H1 (cell line): ENCODE measurements at regions not wholly inside any gene's neighbourhood (a gene's known extent, or its start where the extent isn't known, plus 50 kb on each side); places are given as distances from the start of the nearest gene placed in this dataset.

Experiments used
- ASH2L ChIP-seq: fragments of 200-600, 300-600 bp; sonication (generic); IDR thresholded peaks from one replicate; pipeline ENCODE4 v1.7.1; 2017; ENCODE audit warnings: low read length
- CBX8 ChIP-seq: fragments of 300-800, 300-1000 bp; sonication (generic); IDR thresholded peaks from 2 replicates; pipeline ENCODE4 v1.7.1; 2016; ENCODE audit warnings: low read depth, low read length, borderline replicate concordance
- CREB1 ChIP-seq: IDR thresholded peaks from 2 replicates; pipeline ENCODE4 v1.6.1; 2012; ENCODE audit warnings: inconsistent platforms
- FOSL1 ChIP-seq: IDR thresholded peaks from 2 replicates; pipeline ENCODE4 v1.6.1; 2011; ENCODE audit warnings: mild to moderate bottlenecking, low read depth, low read length, moderate library complexity; ENCODE audit not compliant: insufficient read depth
- POLR2A ChIP-seq, 2 experiments: IDR thresholded peaks; 1 replicate in 1 of 2; 2 replicates in 1 of 2; pipeline ENCODE4 v1.6.1; 2011; ENCODE audit warnings: low read depth in 2 of 2, low read length in 2 of 2, mild to moderate bottlenecking in 2 of 2; ENCODE audit errors: control extremely low read depth in 1 of 2
- RAD21 ChIP-seq, 2 experiments: IDR thresholded peaks in 1 of 2; conservative IDR thresholded peaks in 1 of 2; 2 replicates each; pipeline ENCODE4 v1.6.1; 2011; ENCODE audit warnings: low read depth in 2 of 2, low read length in 2 of 2, improper control_type of control experiment in 1 of 2, inconsistent platforms in 1 of 2, mild to moderate bottlenecking in 1 of 2, moderate library complexity in 1 of 2
- RBBP5 ChIP-seq: IDR thresholded peaks from 2 replicates; pipeline ENCODE4 v1.7.1; 2012; ENCODE audit warnings: low read depth, mild to moderate bottlenecking, inconsistent platforms, low read length, moderate library complexity, borderline replicate concordance
- SP2 ChIP-seq: IDR thresholded peaks from 2 replicates; pipeline ENCODE4 v1.6.1; 2012; ENCODE audit warnings: mild to moderate bottlenecking, low read length, inconsistent platforms
- SRF ChIP-seq: IDR thresholded peaks from 2 replicates; pipeline ENCODE4 v1.6.1; 2011; ENCODE audit warnings: mild to moderate bottlenecking, low read depth, low read length, moderate library complexity
- ZNF274 ChIP-seq: IDR thresholded peaks from 2 replicates; pipeline ENCODE4 v1.7.0; 2012; ENCODE audit warnings: low read length, borderline replicate concordance; ENCODE audit errors: extremely low read depth
- TF ChIP-seq, protein P1 (sequence below), 3 experiments: IDR thresholded peaks; 1 replicate in 2 of 3; 2 replicates in 1 of 3; pipeline versions ENCODE4 v1.5.1 to v1.6.1; 2011; ENCODE audit warnings: low read length in 3 of 3, mild to moderate bottlenecking in 3 of 3, inconsistent platforms in 2 of 3, low read depth in 1 of 3, moderate library complexity in 1 of 3; ENCODE audit not compliant: insufficient read depth in 1 of 3; ENCODE audit errors: control extremely low read depth in 1 of 3
- TF ChIP-seq, protein P2 (sequence below): IDR thresholded peaks from 2 replicates; pipeline ENCODE4 v1.6.1; 2012; ENCODE audit warnings: low read length, inconsistent platforms

DNA sequence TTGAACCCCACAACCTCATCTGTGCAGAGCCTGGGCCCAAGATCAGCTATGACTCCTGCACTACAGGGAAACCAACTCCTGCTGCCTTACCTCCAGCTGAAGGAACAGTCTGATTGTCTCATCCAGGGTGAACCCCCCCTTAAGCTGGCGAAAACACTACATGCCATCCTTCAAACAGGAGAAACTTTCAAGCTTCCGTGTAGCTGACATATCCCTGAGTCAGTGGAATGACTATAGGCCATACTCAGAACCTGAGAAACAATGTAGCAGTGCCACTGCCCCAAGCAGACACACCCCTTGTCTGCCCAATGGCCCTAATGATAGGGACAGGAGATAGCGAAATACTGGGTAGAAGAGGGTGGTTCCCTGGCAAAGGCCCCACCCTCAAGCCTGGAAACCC lies 213.6 kb upstream of the PGRMC2 start:
- TF ChIP-seq POLR2A (IDR thresholded peaks at IDR 0.05; ENCODE audit: control extremely low read depth in 1 of 2, low read depth in 2 of 2, low read length in 2 of 2): no peak
- TF ChIP-seq RAD21 (IDR thresholded peaks at IDR 0.05 in 1 of 2, conservative IDR thresholded peaks at IDR 0.05 in 1 of 2; ENCODE audit: low read depth in 2 of 2, low read length in 2 of 2): no peak
- no peak for TF ChIP-seq RBBP5
- TF ChIP-seq CREB1: no peak
- TF ChIP-seq ZNF274: no peak
- TF ChIP-seq, protein P1, sequence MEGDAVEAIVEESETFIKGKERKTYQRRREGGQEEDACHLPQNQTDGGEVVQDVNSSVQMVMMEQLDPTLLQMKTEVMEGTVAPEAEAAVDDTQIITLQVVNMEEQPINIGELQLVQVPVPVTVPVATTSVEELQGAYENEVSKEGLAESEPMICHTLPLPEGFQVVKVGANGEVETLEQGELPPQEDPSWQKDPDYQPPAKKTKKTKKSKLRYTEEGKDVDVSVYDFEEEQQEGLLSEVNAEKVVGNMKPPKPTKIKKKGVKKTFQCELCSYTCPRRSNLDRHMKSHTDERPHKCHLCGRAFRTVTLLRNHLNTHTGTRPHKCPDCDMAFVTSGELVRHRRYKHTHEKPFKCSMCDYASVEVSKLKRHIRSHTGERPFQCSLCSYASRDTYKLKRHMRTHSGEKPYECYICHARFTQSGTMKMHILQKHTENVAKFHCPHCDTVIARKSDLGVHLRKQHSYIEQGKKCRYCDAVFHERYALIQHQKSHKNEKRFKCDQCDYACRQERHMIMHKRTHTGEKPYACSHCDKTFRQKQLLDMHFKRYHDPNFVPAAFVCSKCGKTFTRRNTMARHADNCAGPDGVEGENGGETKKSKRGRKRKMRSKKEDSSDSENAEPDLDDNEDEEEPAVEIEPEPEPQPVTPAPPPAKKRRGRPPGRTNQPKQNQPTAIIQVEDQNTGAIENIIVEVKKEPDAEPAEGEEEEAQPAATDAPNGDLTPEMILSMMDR (IDR thresholded peaks at IDR 0.05; ENCODE audit: control extremely low read depth in 1 of 3, insufficient read depth in 1 of 3, low read depth in 1 of 3, low read length in 3 of 3): no peak
- TF ChIP-seq SRF: no peak
- TF ChIP-seq, protein P2, sequence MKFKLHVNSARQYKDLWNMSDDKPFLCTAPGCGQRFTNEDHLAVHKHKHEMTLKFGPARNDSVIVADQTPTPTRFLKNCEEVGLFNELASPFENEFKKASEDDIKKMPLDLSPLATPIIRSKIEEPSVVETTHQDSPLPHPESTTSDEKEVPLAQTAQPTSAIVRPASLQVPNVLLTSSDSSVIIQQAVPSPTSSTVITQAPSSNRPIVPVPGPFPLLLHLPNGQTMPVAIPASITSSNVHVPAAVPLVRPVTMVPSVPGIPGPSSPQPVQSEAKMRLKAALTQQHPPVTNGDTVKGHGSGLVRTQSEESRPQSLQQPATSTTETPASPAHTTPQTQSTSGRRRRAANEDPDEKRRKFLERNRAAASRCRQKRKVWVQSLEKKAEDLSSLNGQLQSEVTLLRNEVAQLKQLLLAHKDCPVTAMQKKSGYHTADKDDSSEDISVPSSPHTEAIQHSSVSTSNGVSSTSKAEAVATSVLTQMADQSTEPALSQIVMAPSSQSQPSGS: no peak
- TF ChIP-seq ASH2L: no peak
- no peak for TF ChIP-seq CBX8
- no peak for TF ChIP-seq SP2
- TF ChIP-seq FOSL1: no peak
